Smooth muscle cell (in vitro differentiated cells): ENCODE measurements at regions not wholly inside any gene's neighbourhood (a gene's known extent, or its start where the extent isn't known, plus 50 kb on each side); places are given as distances from the start of the nearest gene placed in this dataset.

Experiments used
- DNase-seq: peaks from one replicate; lab custom pipeline; 2025; ENCODE audit not compliant: unreplicated experiment; lab: John Stamatoyannopoulos, UW
- H2AFZ ChIP-seq: fragments of 200-600 bp; sonication (generic); 2 replicates; pipeline ENCODE4 v1.6.0; 2016; ENCODE audit warnings: antibody characterized with exemption, low read depth, mild to moderate bottlenecking
- H3F3A ChIP-seq: fragments of 200-600 bp; sonication (generic); 2 replicates; pipeline ENCODE4 v1.6.0; 2017; ENCODE audit warnings: antibody characterized with exemption, low read depth
- H3K27ac ChIP-seq: fragments of 200-600 bp; sonication (generic); 2 replicates; pipeline ENCODE4 v1.5.1; 2016; ENCODE audit warnings: low read depth, mild to moderate bottlenecking
- H3K27me3 ChIP-seq: fragments of 200-600 bp; sonication (generic); 2 replicates; pipeline ENCODE4 v1.6.1; 2016; ENCODE audit warnings: low read depth, mild to moderate bottlenecking
- H3K36me3 ChIP-seq: fragments of 200-600 bp; sonication (generic); 2 replicates; pipeline ENCODE4 v1.5.1; 2016; ENCODE audit warnings: low read depth
- H3K4me1 ChIP-seq: fragments of 200-600 bp; sonication (generic); 2 replicates; pipeline ENCODE4 v1.5.1; 2016; ENCODE audit warnings: low read depth
- H3K4me2 ChIP-seq: fragments of 200-600 bp; sonication (generic); 2 replicates; pipeline ENCODE4 v1.6.0; 2016; ENCODE audit warnings: mild to moderate bottlenecking
- H3K4me3 ChIP-seq: fragments of 200-600 bp; sonication (generic); 2 replicates; pipeline ENCODE4 v1.5.1; 2016; ENCODE audit warnings: mild to moderate bottlenecking
- H3K79me2 ChIP-seq: fragments of 200-600 bp; sonication (generic); 2 replicates; pipeline ENCODE4 v1.6.0; 2016; ENCODE audit warnings: low read depth, mild to moderate bottlenecking
- H3K9ac ChIP-seq: fragments of 200-600 bp; sonication (generic); 2 replicates; pipeline ENCODE4 v1.6.0; 2016; ENCODE audit warnings: low read depth
- H3K9me3 ChIP-seq: fragments of 200-600 bp; sonication (generic); replicated peaks from 2 replicates; pipeline ENCODE4 v1.5.1; 2016; ENCODE audit warnings: low read depth
- H4K20me1 ChIP-seq: fragments of 200-600 bp; sonication (generic); 2 replicates; pipeline ENCODE4 v1.6.0; 2016; ENCODE audit warnings: low read depth
- WGBS: methylation state at CpG from one replicate; pipeline ENCODE4 v1.1.7; 2016; ENCODE audit warnings: low lambda C conversion rate; 5-methylcytosine and 5-hydroxymethylcytosine counted together
- TF ChIP-seq, protein P1 (sequence below): fragments of 200-600 bp; sonication (generic); IDR thresholded peaks from 2 replicates; pipeline ENCODE4 v1.5.1; 2017; ENCODE audit warnings: borderline replicate concordance, mild to moderate bottlenecking, antibody characterized with exemption; ENCODE audit not compliant: insufficient read depth, poor library complexity, severe bottlenecking

DNA sequence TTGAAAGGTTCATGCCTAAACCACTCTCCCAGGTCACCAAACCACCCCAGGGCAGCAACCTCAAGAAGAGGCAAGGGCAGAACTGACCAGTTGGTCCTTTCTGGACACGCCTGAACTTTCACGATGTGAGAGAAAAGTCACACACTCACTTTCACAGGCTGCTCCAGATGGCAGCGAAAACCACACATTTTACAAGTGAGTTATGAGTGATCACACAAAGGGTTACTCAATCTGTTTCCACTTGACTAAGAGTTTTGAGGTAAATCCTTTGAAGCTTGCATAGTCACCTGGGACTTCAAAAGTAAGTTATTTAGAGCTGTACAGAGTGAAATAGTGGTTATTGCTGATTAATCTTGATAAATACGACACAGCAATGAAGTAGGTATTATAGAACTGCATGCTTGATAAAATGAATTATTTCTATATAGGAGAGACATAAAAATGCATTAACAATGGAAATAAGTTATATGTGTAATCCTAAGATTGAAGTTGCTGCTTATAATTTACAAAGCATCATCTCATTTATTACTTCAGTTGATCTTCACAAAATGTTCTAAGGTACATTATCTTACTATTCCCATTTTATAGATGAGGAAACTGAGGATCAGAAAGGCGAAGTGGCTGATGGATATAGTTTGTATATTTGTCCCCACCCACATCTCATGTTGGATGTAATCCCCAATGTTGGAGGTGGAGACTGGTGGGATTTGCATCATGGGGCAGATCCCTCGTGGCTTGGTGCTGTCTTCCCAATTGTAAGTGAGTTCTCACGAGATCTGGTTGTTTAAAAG lies 103.0 kb upstream of the KLF3 start:
- no peaks in the 10 kb centered on the region for H3K27me3 ChIP-seq
- no peaks in the 10 kb centered on the region for H3K4me1 ChIP-seq
- H3K36me3 ChIP-seq, result no peaks in the 10 kb centered on the region
- no peak overlapping the region for H3K27ac ChIP-seq
- no peak overlapping the region for H3K9ac ChIP-seq
- no peak overlapping the region for H3K4me3 ChIP-seq
- no peak overlapping the region for H2AFZ ChIP-seq
- H3F3A ChIP-seq, result no peaks in the 10 kb centered on the region
- H3K79me2 ChIP-seq, result no peaks in the 10 kb centered on the region
- no peaks in the 10 kb centered on the region for H4K20me1 ChIP-seq
- TF ChIP-seq, protein P1, sequence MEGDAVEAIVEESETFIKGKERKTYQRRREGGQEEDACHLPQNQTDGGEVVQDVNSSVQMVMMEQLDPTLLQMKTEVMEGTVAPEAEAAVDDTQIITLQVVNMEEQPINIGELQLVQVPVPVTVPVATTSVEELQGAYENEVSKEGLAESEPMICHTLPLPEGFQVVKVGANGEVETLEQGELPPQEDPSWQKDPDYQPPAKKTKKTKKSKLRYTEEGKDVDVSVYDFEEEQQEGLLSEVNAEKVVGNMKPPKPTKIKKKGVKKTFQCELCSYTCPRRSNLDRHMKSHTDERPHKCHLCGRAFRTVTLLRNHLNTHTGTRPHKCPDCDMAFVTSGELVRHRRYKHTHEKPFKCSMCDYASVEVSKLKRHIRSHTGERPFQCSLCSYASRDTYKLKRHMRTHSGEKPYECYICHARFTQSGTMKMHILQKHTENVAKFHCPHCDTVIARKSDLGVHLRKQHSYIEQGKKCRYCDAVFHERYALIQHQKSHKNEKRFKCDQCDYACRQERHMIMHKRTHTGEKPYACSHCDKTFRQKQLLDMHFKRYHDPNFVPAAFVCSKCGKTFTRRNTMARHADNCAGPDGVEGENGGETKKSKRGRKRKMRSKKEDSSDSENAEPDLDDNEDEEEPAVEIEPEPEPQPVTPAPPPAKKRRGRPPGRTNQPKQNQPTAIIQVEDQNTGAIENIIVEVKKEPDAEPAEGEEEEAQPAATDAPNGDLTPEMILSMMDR, result no peak
- WGBS, result 83% methylated on average over 7 of the region's 7 CpGs
- H3K4me2 ChIP-seq, result no peak overlapping the region
- H3K9me3 ChIP-seq, result peaks cover under 1% of the 10 kb centered on the region
- DNase-seq, result no peak

DNA sequence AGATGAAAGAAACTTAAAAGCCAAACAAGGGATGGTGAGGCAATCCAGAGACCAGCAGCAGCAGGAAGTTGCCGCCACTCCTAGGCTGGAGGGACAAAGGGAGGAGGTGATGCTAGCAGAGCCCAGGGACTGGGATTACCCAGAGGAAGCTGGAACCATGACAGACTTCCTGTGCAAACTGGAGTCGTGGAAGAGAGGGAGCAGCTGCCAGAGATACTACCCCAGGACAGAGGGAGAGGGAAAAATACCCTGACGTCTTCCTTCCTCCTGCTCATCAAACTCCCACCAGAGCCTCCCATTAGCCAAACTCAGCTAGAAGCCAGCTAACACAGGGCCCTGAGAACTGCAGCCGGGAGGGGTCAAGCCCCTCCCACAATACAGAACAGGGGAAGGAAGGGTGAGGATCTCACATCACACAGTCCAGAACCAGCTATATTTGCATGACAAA lies 101.2 kb upstream of the KLF3 start:
- Histone ChIP-seq H3K36me3 (no peaks in the 10 kb centered on the region), H3K27me3 (no peaks in the 10 kb centered on the region), H2AFZ (peak overlapping the region; percentile 77), H4K20me1 (no peaks in the 10 kb centered on the region), H3K9ac (no peak overlapping the region), H3K27ac (no peak overlapping the region), H3K79me2 (no peaks in the 10 kb centered on the region), H3K4me1 (no peaks in the 10 kb centered on the region), H3K4me2 (no peak overlapping the region), H3K4me3 (no peak overlapping the region), H3K9me3 (no peaks in the 10 kb centered on the region), H3F3A (no peaks in the 10 kb centered on the region)
- no peak for DNase-seq
- 36% methylated on average over 4 of the region's 4 CpGs for whole genome bisulfite sequencing
- TF ChIP-seq, protein P1, result no peak

DNA sequence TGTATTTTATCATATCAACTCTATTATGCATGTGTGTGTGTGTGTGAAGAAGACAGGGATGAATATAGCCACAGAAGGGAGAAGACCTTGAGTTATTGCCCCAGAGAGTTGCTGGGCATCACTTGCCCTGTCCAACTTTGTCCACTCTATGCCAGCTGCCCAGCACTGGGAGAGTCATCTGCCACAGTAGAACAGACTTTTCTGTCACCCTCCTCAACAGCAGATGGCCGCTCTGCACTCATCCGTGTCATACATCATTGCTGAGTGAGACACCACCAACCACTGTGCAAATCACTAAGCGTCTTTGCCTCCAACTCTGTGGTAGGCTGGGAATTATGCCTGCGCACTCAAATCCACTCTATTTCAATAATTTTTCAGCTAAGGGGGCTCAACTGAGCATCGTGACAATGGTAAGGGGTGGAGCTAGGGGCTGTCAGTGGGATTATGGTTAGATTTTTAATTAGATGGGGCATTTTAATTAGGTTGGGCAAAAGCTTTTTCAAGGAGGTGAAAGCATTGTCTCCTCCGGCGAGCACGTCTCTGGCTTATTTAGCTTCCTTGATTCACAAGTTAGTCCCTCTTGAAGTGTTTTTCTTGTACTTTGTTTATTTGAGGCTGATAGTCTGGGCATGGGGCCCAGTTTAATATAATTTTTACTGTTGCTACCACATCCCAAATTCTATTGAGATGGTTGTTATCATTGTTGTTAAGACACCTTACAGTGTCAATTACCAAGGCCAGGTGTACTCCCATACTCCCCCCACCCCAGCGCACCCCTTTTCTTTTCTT lies 100.1 kb upstream of the KLF3 start:
- no peak overlapping the region for H3K4me2 ChIP-seq
- H3K4me1 ChIP-seq, result no peaks in the 10 kb centered on the region
- no peaks in the 10 kb centered on the region for H3K27me3 ChIP-seq
- no peak overlapping the region for H3K4me3 ChIP-seq
- no peaks in the 10 kb centered on the region for H3K79me2 ChIP-seq
- H3K27ac ChIP-seq, result no peak overlapping the region
- H4K20me1 ChIP-seq, result no peaks in the 10 kb centered on the region
- 81% methylated on average over 9 of the region's 9 CpGs for WGBS
- no peak for DNase-seq
- no peak overlapping the region for H2AFZ ChIP-seq
- no peaks in the 10 kb centered on the region for H3F3A ChIP-seq
- no peaks in the 10 kb centered on the region for H3K9me3 ChIP-seq
- H3K36me3 ChIP-seq, result no peaks in the 10 kb centered on the region
- TF ChIP-seq, protein P1, result no peak
- H3K9ac ChIP-seq, result no peak overlapping the region
